WTC11 (cell line): ENCODE measurements at regions not wholly inside any gene's neighbourhood (a gene's known extent, or its start where the extent isn't known, plus 50 kb on each side); places are given as distances from the start of the nearest gene placed in this dataset.

Source experiments
- ATAC-seq: fragments of 200-7000 bp; cut with Tn5 transposase; 2 replicates; pipeline ENCODE4 v1.10.0; 2021; ENCODE audit warnings: mild to moderate bottlenecking, moderate library complexity
- CTCF ChIA-PET: fragments of 300-600 bp; sonication (Branson Sonifier 250); formaldehyde crosslinking; loops from one replicate; lab custom pipeline; 2021; ENCODE audit warnings: antibody characterized with exemption; lab: Charles Lee
- POLR2A ChIA-PET: fragments of 350-600 bp; sonication (Branson Sonifier 250); formaldehyde crosslinking; loops from one replicate; lab custom pipeline; 2021; ENCODE audit warnings: antibody characterized with exemption; lab: Charles Lee
- DNase-seq: peaks from one replicate; pipeline ENCODE4 v3.0.0; 2021; ENCODE audit warnings: low spot score
- H3K27ac Mint-ChIP-seq: 2 replicates; pipeline ENCODE4 v1.8.0; 2021; ENCODE audit warnings: mixed read lengths
- H3K27me3 Mint-ChIP-seq: 2 replicates; pipeline ENCODE4 v1.8.0; 2021; ENCODE audit warnings: low read depth, mild to moderate bottlenecking, moderate library complexity, mixed read lengths
- H3K36me3 Mint-ChIP-seq: 2 replicates; pipeline ENCODE4 v1.8.0; 2021; ENCODE audit warnings: mixed read lengths
- H3K4me1 Mint-ChIP-seq: 2 replicates; pipeline ENCODE4 v1.8.0; 2022; ENCODE audit warnings: mixed read lengths
- H3K4me3 Mint-ChIP-seq: 2 replicates; pipeline ENCODE4 v1.8.0; 2021; ENCODE audit warnings: mild to moderate bottlenecking, moderate library complexity, mixed read lengths
- H3K9me3 Mint-ChIP-seq: 2 replicates; pipeline ENCODE4 v1.8.0; 2021; ENCODE audit warnings: mixed read lengths
- AFF4 ChIP-seq: sonication (generic); formaldehyde crosslinking; IDR thresholded peaks from 2 replicates; pipeline ENCODE4 v1.8.1; 2023; ENCODE audit warnings: mild to moderate bottlenecking, missing genetic modification reagents, borderline replicate concordance
- AR ChIP-seq: fragments of 250-450 bp; sonication (Bioruptor Pico); IDR thresholded peaks from 2 replicates; pipeline ENCODE4 v1.9.0; 2021; ENCODE audit warnings: mild to moderate bottlenecking
- ATF2 ChIP-seq: sonication (generic); formaldehyde crosslinking; IDR thresholded peaks from 2 replicates; pipeline ENCODE4 v1.8.1; 2022; ENCODE audit warnings: low read depth, missing genetic modification reagents, borderline replicate concordance
- ATF3 ChIP-seq: sonication (generic); formaldehyde crosslinking; conservative IDR thresholded peaks from 2 replicates; pipeline ENCODE4 v1.8.1; 2022; ENCODE audit warnings: mild to moderate bottlenecking, missing genetic modification reagents
- ATF6 ChIP-seq: sonication (generic); formaldehyde crosslinking; IDR thresholded peaks from 2 replicates; pipeline ENCODE4 v1.8.1; 2023; ENCODE audit warnings: mild to moderate bottlenecking, missing genetic modification reagents
- CREB1 ChIP-seq: sonication (generic); formaldehyde crosslinking; IDR thresholded peaks from 2 replicates; pipeline ENCODE4 v1.8.0; 2023; ENCODE audit warnings: mild to moderate bottlenecking, missing genetic modification reagents
- ERG ChIP-seq: fragments of 250-450 bp; sonication (Bioruptor Pico); IDR thresholded peaks from 2 replicates; pipeline ENCODE4 v1.8.0; 2021; ENCODE audit warnings: mild to moderate bottlenecking
- FOXP1 ChIP-seq: sonication (generic); formaldehyde crosslinking; IDR thresholded peaks from 2 replicates; pipeline ENCODE4 v1.8.0; 2022; ENCODE audit warnings: missing genetic modification reagents, mild to moderate bottlenecking, moderate library complexity, borderline replicate concordance
- HMGXB4 ChIP-seq: sonication (generic); formaldehyde crosslinking; IDR thresholded peaks from 2 replicates; pipeline ENCODE4 v1.8.1; 2023; ENCODE audit warnings: mild to moderate bottlenecking, moderate library complexity, missing genetic modification reagents
- IRF1 ChIP-seq: sonication (generic); formaldehyde crosslinking; IDR thresholded peaks from 2 replicates; pipeline ENCODE4 v1.8.0; 2023; ENCODE audit warnings: missing genetic modification reagents
- JAZF1 ChIP-seq: fragments of 250-450 bp; sonication (Bioruptor Pico); IDR thresholded peaks from 2 replicates; pipeline ENCODE4 v1.9.0; 2021; ENCODE audit warnings: moderate library complexity, mild to moderate bottlenecking, inconsistent platforms
- NFATC4 ChIP-seq: fragments of 250-450 bp; sonication (Bioruptor Pico); IDR thresholded peaks from 2 replicates; pipeline ENCODE4 v1.9.0; 2021; ENCODE audit warnings: mild to moderate bottlenecking
- NR1H2 ChIP-seq: sonication (generic); formaldehyde crosslinking; IDR thresholded peaks from 2 replicates; pipeline ENCODE4 v1.9.0; 2021; ENCODE audit warnings: mild to moderate bottlenecking, moderate library complexity, missing genetic modification reagents
- OVOL2 ChIP-seq: fragments of 250-450 bp; sonication (Bioruptor Pico); IDR thresholded peaks from 2 replicates; pipeline ENCODE4 v1.9.0; 2021; ENCODE audit warnings: mild to moderate bottlenecking, borderline replicate concordance
- PRDM15 ChIP-seq: sonication (generic); formaldehyde crosslinking; IDR thresholded peaks from 2 replicates; pipeline ENCODE4 v1.8.0; 2022; ENCODE audit warnings: missing genetic modification reagents
- SP1 ChIP-seq: sonication (generic); formaldehyde crosslinking; conservative IDR thresholded peaks from 2 replicates; pipeline ENCODE4 v1.8.1; 2022; ENCODE audit warnings: missing genetic modification reagents
- USF1 ChIP-seq: sonication (generic); formaldehyde crosslinking; IDR thresholded peaks from 2 replicates; pipeline ENCODE4 v1.8.0; 2022; ENCODE audit warnings: mild to moderate bottlenecking, missing genetic modification reagents
- ZNF416 ChIP-seq: fragments of 250-450 bp; sonication (Bioruptor Pico); IDR thresholded peaks from 2 replicates; pipeline ENCODE4 v1.9.0; 2021; ENCODE audit warnings: mild to moderate bottlenecking, inconsistent platforms

- H3K27ac Mint-ChIP-seq = no peak overlapping the region
- CTCF ChIA-PET = no interaction called here
- no peaks in the 10 kb centered on the region; the same call in 1 of the 2 replicates for H3K27me3 Mint-ChIP-seq
- POLR2A ChIA-PET = no interaction called here
- H3K4me3 Mint-ChIP-seq = no peak overlapping the region
- H3K36me3 Mint-ChIP-seq = no peaks in the 10 kb centered on the region
- no peak for ATAC-seq
- H3K4me1 Mint-ChIP-seq = peaks cover 8% of the 10 kb centered on the region
- DNase-seq = no peak
- H3K9me3 Mint-ChIP-seq = no peaks in the 10 kb centered on the region
- no peak for TF ChIP-seq ATF6 (CRISPR knock-in tag)
- no peak for TF ChIP-seq ZNF416
- TF ChIP-seq AFF4 = no peak
- no peak for TF ChIP-seq JAZF1 (CRISPR knock-in tag)
- TF ChIP-seq NR1H2 (CRISPR knock-in tag) = no peak
- no peak for TF ChIP-seq IRF1 (CRISPR knock-in tag)
- TF ChIP-seq ATF3 = no peak
- no peak for TF ChIP-seq ERG (CRISPR knock-in tag)
- no peak for TF ChIP-seq FOXP1 (CRISPR knock-in tag)
- TF ChIP-seq PRDM15 = no peak
- TF ChIP-seq HMGXB4 = no peak
- TF ChIP-seq USF1 (CRISPR knock-in tag) = no peak
- no peak for TF ChIP-seq AR (CRISPR knock-in tag)
- no peak for TF ChIP-seq SP1 (CRISPR knock-in tag)
- TF ChIP-seq CREB1 (CRISPR knock-in tag) = no peak
- TF ChIP-seq OVOL2 (CRISPR knock-in tag) = no peak
- no peak for TF ChIP-seq NFATC4 (CRISPR knock-in tag)
- no peak for TF ChIP-seq ATF2 (CRISPR knock-in tag)
Measured at GRCh38 chr22:19574247-19574646, 50.0 kb upstream of the CLDN5 start.
